ENCODE measurements at regions not wholly inside any gene's neighbourhood (a gene's known extent, or its start where the extent isn't known, plus 50 kb on each side); places are given as distances from the start of the nearest gene placed in this dataset.

- Mint-ChIP-seq H3K4me1 (no peaks in the 10 kb centered on the region), H3K4me3 (no peak overlapping the region), H3K36me3 (no peaks in the 10 kb centered on the region), H3K9me3 (peaks cover 11 to 15% of the 10 kb centered on the region in 2 donors), H3K27me3 (ENCODE audit: low read depth in 2 of 2) (peaks cover 0 to 3% of the 10 kb centered on the region in 2 donors), H3K27ac (no peak overlapping the region)
- DNase-seq (no peak), ATAC-seq (no peak)
- no peak overlapping the region for H3K27ac ChIP-seq (ENCODE audit: low read length)
- no peaks in the 10 kb centered on the region for H3K27me3 ChIP-seq (ENCODE audit: control insufficient read depth, insufficient read depth, low read length)
- intact Hi-C loops (cut with micrococcal nuclease): no loop called here
- H3K36me3 ChIP-seq (ENCODE audit: control insufficient read depth, insufficient read depth, low read length): no peaks in the 10 kb centered on the region
- H3K9me3 ChIP-seq (ENCODE audit: control insufficient read depth, insufficient read depth, low read length): no peaks in the 10 kb centered on the region
- TF ChIP-seq, protein P1, sequence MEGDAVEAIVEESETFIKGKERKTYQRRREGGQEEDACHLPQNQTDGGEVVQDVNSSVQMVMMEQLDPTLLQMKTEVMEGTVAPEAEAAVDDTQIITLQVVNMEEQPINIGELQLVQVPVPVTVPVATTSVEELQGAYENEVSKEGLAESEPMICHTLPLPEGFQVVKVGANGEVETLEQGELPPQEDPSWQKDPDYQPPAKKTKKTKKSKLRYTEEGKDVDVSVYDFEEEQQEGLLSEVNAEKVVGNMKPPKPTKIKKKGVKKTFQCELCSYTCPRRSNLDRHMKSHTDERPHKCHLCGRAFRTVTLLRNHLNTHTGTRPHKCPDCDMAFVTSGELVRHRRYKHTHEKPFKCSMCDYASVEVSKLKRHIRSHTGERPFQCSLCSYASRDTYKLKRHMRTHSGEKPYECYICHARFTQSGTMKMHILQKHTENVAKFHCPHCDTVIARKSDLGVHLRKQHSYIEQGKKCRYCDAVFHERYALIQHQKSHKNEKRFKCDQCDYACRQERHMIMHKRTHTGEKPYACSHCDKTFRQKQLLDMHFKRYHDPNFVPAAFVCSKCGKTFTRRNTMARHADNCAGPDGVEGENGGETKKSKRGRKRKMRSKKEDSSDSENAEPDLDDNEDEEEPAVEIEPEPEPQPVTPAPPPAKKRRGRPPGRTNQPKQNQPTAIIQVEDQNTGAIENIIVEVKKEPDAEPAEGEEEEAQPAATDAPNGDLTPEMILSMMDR (IDR thresholded peaks at IDR 0.05): no peak
- no peak overlapping the region for H3K4me3 ChIP-seq (ENCODE audit: low read length)
- no peaks in the 10 kb centered on the region for H3K4me1 ChIP-seq (ENCODE audit: control insufficient read depth, insufficient read depth, low read length)
Observed at GRCh38 chr5:152193391-152194107, 211.5 kb downstream of the NMUR2 start.

- H3K4me3 ChIP-seq (ENCODE audit: low read length): no peak overlapping the region
- intact Hi-C loops (cut with micrococcal nuclease): no loop called here
- Mint-ChIP-seq H3K36me3 (no peaks in the 10 kb centered on the region), H3K27me3 (ENCODE audit: low read depth in 2 of 2) (peaks cover 0 to 6% of the 10 kb centered on the region in 2 donors), H3K9me3 (peaks cover 7 to 13% of the 10 kb centered on the region in 2 donors), H3K4me3 (no peak overlapping the region), H3K27ac (no peak overlapping the region), H3K4me1 (no peaks in the 10 kb centered on the region)
- H3K36me3 ChIP-seq (ENCODE audit: control insufficient read depth, insufficient read depth, low read length): no peaks in the 10 kb centered on the region
- H3K27me3 ChIP-seq (ENCODE audit: control insufficient read depth, insufficient read depth, low read length): no peaks in the 10 kb centered on the region
- ATAC-seq (no peak), DNase-seq (no peak)
- TF ChIP-seq, protein P1 (IDR thresholded peaks at IDR 0.05): no peak
- no peaks in the 10 kb centered on the region for H3K4me1 ChIP-seq (ENCODE audit: control insufficient read depth, insufficient read depth, low read length)
- H3K27ac ChIP-seq (ENCODE audit: low read length): no peak overlapping the region
- no peaks in the 10 kb centered on the region for H3K9me3 ChIP-seq (ENCODE audit: control insufficient read depth, insufficient read depth, low read length)
Observed at GRCh38 chr5:152188251-152188650, 216.8 kb downstream of the NMUR2 start.

DNA sequence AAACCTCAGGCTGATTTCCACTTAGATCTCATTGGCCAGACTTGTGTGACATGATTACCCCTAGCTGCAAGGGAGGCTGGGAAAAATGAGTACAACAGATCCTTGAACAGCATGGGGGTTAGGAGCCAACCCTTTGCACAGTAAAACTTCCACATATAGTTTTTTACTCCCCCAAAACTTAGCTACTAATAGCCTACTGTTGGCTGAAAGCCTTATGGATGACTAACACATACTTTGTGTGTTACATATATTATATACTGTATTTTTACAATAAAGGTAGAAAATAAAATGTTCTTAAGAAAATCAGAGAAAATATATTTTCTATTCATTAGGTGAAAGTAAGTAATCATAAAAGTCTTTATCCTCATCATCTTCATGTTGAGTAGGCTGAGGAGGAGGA is 217.4 kb downstream of the NMUR2 start:
- H3K27ac Mint-ChIP-seq: no peak overlapping the region
- no peaks in the 10 kb centered on the region for H3K4me1 ChIP-seq (ENCODE audit: control insufficient read depth, insufficient read depth, low read length)
- no peak for ATAC-seq
- peaks cover 0 to 3% of the 10 kb centered on the region in 2 donors for H3K27me3 Mint-ChIP-seq (ENCODE audit: low read depth in 2 of 2)
- no peak overlapping the region for H3K4me3 Mint-ChIP-seq
- DNase-seq: no peak
- peaks cover 2 to 7% of the 10 kb centered on the region in 2 donors for H3K9me3 Mint-ChIP-seq
- no peaks in the 10 kb centered on the region for H3K36me3 Mint-ChIP-seq
- H3K9me3 ChIP-seq (ENCODE audit: control insufficient read depth, insufficient read depth, low read length): no peaks in the 10 kb centered on the region
- H3K27ac ChIP-seq (ENCODE audit: low read length): no peak overlapping the region
- TF ChIP-seq, protein P1 (IDR thresholded peaks at IDR 0.05): no peak
- no peaks in the 10 kb centered on the region for H3K4me1 Mint-ChIP-seq
- H3K36me3 ChIP-seq (ENCODE audit: control insufficient read depth, insufficient read depth, low read length): no peaks in the 10 kb centered on the region
- no peaks in the 10 kb centered on the region for H3K27me3 ChIP-seq (ENCODE audit: control insufficient read depth, insufficient read depth, low read length)
- no peak overlapping the region for H3K4me3 ChIP-seq (ENCODE audit: low read length)
- intact Hi-C loops (cut with micrococcal nuclease): no loop called here

All from natural killer cell (primary cell).